HL-60 (cell line): ENCODE measurements at regions not wholly inside any gene's neighbourhood (a gene's known extent, or its start where the extent isn't known, plus 50 kb on each side); places are given as distances from the start of the nearest gene placed in this dataset.

Experiments used
- GABPA ChIP-seq: IDR thresholded peaks from 2 replicates; pipeline ENCODE4 v1.6.1; 2012; ENCODE audit warnings: low read depth
- POLR2AphosphoS5 ChIP-seq: IDR thresholded peaks from 2 replicates; pipeline ENCODE4 v1.6.1; 2012; ENCODE audit warnings: low read depth
- TF ChIP-seq, protein P1 (sequence below): IDR thresholded peaks from one replicate; pipeline ENCODE4 v1.5.1; 2011; ENCODE audit warnings: low read length, control low read depth, inconsistent platforms; ENCODE audit not compliant: insufficient read depth

DNA sequence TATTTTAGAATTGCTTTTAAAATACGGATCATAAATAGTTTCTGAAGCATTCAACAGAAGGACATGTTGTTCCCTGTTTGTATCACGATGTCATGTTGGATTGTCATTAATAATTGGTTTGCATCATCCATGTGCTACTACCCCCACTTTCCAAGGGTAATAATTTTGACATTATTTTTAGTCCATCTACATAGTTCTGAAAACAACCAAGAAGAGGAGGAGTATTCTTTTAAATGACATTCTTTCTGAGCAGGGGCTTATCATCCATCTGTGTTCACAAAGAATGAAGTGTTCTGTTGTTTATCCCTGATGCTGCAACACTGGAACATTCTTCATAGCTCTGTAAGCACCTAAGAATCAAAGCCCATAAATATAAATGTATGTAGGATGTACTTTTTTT is 151.0 kb upstream of the CITED2 start:
- TF ChIP-seq, protein P1, sequence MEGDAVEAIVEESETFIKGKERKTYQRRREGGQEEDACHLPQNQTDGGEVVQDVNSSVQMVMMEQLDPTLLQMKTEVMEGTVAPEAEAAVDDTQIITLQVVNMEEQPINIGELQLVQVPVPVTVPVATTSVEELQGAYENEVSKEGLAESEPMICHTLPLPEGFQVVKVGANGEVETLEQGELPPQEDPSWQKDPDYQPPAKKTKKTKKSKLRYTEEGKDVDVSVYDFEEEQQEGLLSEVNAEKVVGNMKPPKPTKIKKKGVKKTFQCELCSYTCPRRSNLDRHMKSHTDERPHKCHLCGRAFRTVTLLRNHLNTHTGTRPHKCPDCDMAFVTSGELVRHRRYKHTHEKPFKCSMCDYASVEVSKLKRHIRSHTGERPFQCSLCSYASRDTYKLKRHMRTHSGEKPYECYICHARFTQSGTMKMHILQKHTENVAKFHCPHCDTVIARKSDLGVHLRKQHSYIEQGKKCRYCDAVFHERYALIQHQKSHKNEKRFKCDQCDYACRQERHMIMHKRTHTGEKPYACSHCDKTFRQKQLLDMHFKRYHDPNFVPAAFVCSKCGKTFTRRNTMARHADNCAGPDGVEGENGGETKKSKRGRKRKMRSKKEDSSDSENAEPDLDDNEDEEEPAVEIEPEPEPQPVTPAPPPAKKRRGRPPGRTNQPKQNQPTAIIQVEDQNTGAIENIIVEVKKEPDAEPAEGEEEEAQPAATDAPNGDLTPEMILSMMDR = no peak
- TF ChIP-seq GABPA (no peak), POLR2AphosphoS5 (no peak)
